ENCODE measurements at regions not wholly inside any gene's neighbourhood (a gene's known extent, or its start where the extent isn't known, plus 50 kb on each side); places are given as distances from the start of the nearest gene placed in this dataset.

DNA sequence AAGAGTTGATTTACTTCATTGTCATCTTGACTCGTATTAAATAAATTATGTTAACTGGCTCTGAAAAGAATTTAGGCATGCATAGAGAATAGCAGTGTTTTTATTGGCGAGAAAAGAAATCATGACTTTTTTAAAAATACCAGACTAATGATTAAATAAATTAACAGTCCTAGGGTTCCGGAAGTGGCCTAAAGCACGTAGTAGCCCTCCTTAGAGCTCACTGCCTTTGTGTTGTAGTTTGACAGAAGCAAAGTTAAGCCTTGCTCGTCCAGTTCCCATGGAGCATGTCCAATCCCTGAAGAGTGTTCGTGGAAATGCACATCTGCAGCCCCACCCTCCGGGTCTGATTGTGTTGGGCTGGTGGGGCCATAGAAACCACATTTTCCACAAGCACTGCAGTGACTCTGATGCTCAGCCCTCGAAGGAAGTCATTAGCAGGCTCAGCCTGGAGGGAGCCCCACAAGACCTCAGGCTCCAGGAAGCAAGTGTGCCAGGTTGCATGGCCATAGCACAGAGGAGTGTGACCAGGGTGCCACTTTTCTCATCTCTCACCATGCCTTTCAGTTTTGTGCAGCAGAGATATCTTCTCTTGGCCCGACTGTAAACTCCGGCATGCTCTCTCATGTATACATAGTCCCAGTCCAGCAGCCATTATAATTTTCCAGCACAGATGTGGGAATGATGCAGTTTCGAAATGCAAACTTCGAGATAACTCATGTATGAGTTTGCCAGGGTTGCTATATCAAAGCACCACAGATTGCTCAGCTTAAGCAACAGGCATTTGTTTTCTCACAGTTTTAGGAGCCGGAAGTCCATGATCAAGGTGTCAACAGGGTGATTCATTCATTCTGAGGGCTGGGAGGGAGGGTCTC, 188.6 kb upstream of the SH3BP4 start:
- no peak for DNase-seq

DNA sequence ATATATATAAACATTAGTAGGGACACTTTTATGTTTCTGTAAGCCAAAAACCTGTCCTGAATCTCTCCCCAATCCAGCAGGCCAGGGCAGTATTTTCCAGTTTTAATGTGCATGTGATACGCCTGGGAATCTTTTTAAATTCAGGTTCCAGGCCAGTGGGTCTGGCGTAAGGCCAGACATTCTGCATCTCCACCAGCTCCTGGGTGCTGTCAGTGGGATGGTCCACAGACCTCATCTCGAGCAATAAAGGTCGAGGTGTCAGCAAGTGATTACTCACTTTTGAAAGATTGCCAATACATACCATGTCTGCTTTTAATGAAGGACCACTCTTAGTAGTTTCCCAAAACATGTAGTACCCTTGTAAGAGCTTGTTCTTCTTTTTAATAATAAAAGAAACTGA, 189.9 kb upstream of the SH3BP4 start:
- DNase-seq = no peak

DNA sequence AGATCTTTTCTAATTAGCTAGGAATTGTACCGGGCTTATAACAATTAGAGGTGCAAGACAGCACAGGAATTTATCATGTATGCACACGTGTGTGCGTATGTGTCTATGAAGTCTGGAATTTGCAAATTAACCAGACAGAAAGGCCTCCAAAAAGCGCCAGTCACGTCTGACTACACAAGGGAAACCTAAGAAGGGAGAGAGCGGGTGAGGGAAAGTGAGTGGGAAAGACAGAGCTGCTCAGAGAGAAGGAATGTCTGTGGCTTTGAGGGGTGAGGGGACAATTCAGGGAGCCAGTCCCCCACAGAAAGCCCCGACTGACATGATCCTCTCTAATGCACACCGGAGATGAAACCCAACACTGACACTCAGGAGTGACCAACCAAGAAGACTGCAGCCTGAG, 197.7 kb upstream of the SH3BP4 start:
- DNase-seq = no peak

DNA sequence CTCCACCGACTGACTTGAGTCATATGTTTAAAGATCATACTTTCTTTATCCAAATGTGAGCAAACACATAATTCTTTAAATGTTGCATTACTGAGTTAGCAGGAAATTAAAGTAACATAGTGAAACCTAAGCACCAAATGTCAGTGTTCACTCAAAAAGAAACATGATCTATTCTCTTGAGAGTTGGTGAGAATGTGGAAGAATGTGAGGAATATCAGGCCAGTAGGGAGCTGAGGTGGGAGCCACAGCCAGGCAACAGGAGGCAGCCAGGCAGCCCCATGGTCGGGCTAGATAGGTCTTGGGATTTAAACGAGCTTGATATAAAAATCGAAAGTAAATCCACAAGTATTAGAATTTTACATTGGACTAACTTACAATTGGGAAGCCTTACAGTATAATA, 198.1 kb upstream of the SH3BP4 start:
- DNase-seq = no peak

GRCh38 chr2:234752966-234753365, 198.9 kb upstream of the SH3BP4 start:
- no peak for DNase-seq

- DNase-seq = no peak
Measured at GRCh38 chr2:234751275-234751973, 200.4 kb upstream of the SH3BP4 start.

DNA sequence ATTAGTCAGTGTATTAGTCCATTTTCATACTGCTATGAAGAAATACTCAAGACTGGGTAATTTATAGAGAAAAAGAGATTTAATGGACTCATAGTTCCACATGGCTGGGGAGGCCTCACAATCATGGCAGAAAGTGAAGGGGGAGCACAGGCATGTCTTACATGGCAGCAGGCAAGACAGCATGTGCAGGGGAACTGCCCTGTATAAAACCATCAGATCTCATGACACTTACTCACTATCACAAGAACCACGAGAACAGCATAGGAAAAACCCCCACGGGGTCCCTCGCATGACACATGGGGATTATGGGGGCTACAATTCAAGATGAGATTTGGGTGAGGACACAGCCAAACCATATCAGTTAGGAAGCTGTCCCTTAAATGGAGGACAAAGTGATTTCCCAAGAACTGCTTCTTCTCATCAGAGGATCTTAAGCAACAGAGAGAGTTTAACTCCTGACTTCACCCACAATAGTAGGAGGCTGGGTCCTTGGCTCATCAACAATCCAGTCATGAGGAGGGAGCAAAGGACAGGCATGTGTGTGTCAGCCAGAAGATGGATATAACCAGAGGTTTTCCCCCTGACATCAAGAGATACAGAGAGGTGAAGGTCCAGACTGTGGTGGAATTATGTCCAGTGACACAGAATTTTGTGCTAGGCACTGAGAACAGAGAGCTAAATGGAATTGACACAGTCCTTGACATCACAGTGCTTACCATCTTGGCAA, 203.8 kb upstream of the SH3BP4 start:
- DNase-seq = no peak

DNA sequence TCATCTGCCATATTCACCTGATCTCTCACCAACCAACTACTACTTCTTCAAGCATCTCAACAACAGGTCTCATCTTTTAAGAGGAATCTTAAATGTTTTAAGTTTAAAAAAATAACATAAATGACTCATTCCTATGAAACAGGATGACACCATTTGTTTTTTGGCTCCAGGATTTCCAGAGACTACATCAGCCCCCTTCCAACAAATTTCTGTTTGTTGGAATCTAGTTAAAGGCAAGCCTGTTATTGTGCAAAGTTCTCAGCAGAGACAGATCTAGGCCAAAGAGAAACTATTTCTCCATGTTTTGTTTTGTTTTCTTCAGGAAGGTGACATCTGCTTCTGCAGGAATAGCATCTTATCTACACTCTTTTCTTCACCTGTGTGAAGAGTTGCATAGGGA, 204.8 kb upstream of the SH3BP4 start:
- DNase-seq = no peak

DNA sequence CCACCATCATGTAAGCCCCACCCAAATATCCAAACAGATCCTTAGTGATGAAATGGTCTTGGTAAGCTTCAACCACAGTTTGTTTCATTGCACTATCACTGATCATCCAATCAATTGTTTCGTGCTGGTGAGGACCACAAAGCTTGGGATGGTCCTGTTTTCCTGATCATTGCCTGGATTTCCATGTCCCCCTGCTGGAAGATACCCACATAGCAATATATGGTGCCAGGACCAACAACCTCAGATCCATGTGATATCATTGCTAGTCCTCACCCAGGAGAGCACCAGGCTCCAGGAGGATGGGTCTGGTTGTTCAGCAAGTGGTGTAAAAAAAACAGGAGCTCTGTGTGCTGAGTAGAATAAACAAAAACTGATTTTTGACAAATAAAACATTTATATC, 206.5 kb upstream of the SH3BP4 start:
- no peak for DNase-seq

DNA sequence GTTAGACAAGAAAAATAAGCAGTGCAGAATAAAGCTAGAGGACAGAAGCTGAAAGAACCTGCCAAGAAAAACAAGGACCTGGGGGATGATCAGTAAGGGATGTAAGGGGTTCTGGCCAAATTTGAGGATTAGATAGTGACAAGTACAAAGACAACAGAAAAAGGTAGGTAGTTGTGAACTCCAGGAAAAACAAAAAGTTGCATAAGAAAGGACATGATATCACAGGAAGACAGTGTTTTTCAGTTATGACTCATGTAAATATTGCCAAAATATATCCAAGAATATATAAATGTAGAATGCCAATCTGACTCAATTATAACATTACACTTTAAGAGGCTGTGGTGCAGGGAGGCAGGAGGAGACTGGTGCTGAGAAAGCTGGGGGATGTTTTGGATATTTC, 209.8 kb upstream of the SH3BP4 start:
- no peak for DNase-seq

DNA sequence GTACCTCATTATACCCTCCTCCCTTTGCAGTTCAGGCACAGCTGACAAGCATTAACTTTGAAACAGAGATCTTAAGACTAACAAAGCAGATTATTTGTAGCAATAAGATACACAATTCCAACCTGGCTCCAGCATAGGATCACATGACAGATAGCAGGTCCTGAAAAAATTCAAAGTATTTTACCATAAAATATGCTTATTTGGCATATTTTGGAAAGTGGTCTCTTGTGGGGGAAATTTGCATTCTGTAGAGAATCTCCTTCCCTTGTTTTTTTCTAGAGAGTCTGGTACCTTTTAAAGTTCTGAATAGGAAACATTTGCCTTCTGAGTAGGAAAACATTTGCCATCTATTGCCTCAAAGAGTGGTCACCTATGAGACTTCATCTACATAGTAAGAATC, 212.8 kb upstream of the SH3BP4 start:
- DNase-seq = no peak

GRCh38 chr2:234735829-234736228, 216.0 kb upstream of the SH3BP4 start:
- no peak for DNase-seq

- no peak for DNase-seq
Measured at GRCh38 chr2:234733795-234734600, 217.8 kb upstream of the SH3BP4 start.

- no peak for DNase-seq
Measured at GRCh38 chr2:234733093-234733489, 218.7 kb upstream of the SH3BP4 start.

DNA sequence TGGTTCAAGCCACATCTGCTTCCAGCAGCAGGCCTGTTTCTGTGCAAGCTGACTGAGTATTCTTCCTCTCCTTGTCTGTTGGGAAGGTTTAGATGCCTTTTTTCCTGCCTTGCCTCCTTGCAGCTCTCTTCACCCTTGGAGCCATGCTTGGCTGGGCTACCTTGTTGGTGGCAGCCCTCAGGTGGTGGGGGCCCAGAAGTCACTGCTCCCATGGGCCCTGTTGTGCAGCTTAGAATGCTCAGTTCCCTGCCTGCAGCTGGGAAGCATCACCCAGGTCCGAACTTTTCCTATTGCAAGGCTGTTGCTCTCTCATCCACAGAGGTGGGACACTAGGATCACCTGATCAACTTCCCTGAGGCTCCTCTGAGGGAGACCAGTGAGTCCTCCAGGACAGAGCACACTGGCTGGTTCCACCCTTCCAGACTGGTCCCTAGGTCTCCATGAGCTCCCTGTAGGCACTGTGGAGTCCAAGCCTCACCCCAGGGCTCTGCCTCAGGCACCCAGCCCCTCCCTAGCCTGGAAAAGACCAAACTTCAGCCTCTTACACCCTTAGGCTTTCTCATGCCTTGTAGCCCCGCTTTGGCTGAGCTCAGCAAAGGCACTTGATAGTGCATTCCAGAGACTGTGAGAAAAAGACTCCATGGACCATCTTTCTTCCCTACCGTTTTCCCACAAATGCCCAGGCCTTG, 219.3 kb upstream of the SH3BP4 start:
- DNase-seq = no peak

GRCh38 chr2:234731236-234731635, 220.6 kb upstream of the SH3BP4 start:
- no peak for DNase-seq

- DNase-seq = no peak
Measured at GRCh38 chr2:234730066-234730640, 221.7 kb upstream of the SH3BP4 start.

DNA sequence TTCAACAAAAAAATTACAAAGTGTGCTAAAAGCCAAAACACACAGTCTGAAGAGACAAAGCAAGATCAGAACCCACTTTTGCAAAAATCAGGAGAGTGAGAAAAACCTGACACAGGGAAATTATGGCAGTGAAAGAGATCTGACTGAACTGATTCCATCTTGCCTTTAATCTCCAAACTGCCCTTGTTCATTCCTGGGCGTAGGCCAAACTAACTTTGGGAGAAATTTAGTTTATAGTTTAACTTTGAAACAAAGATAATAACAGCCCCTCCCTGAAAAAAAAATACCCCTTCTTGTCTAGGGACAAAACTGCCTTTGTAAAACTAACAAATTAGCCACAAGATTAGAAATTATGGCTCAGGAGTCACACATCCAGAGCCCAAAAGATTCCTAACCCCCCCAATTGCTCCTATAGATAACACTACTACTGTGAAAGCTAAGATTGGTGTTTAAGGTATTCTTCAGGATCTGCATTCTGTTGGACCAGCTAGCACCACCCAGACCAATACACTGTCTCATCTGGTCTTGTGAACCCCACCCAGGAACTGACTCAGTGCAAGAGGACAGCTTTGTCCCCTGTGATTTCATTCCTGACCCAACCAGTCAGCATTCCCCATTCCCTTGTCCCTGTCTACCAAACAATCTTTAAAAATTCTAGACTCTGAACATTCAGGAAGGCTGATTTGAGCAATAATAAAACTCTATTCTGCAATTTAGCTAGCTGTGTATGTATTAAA, 226.1 kb upstream of the SH3BP4 start:
- DNase-seq = no peak

DNA sequence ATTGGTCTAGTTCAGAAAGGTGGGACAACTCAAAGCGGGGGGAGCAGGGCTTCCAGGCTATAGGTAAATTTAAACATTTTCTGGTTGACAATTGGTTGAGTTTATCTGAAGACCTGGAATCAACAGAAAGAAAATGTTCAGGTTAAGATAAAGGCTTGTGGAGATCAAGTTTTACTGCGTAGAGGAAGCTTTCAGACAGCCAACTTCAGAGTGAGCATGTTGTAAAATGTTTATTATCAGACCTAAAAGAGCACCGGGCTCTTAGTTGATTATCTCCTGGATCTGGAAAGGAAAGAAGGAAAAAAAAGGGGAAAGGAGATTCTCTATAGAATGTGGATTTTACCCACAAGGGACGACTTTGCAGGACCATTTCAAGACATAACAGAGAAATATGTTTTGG, 227.0 kb upstream of the SH3BP4 start:
- no peak for DNase-seq

GRCh38 chr2:234723400-234723799, 226.5 kb upstream of the ARL4C start:
- DNase-seq = no peak

DNA sequence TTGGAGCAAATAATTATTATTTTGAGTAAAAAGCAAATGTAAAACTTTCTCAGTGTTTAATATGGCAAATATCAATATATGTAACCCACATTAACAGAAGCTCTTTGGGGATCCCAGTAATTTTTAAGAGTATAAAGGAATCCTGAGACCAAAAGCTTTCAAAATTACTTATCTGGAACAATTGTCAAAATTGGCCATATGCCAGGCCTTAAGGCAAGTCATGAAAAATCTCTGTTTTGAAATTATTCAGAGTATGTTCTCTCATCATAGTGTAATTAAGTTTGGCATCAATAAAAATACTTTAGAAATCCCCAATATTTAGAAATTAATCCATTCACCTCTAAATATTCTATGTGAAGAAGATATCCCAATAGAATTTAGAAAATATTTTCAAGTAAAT, 225.3 kb upstream of the ARL4C start:
- no peak for DNase-seq

Measured in CD4-positive, alpha-beta T cell treated with Interleukin-6 for 4 hours (primary cell).